A549 (cell line): ENCODE measurements at regions not wholly inside any gene's neighbourhood (a gene's known extent, or its start where the extent isn't known, plus 50 kb on each side); places are given as distances from the start of the nearest gene placed in this dataset.

Experiments
- ATAC-seq, 2 experiments: fragments of 200-7000 bp in 1 of 2; fragments of >200 bp in 1 of 2; cut with Nextera tagmentation in 1 of 2; cut with Tn5 transposase in 1 of 2; 3 replicates each; pipeline versions ENCODE4 v1.8.0 to v1.9.1; 2018 to 2020; ENCODE audit warnings: mild to moderate bottlenecking in 1 of 2, moderate library complexity in 1 of 2
- CTCF ChIA-PET: fragments of 300-600 bp; sonication (Branson Sonifier 250); formaldehyde crosslinking; extraction: SDS; loops from one replicate; lab custom pipeline; 2021; ENCODE audit warnings: antibody characterized with exemption, inconsistent platforms; lab: Yijun Ruan, JAX
- POLR2A ChIA-PET: fragments of 350-600 bp; formaldehyde crosslinking; extraction: SDS; loops from one replicate; lab custom pipeline; 2021; ENCODE audit warnings: antibody characterized with exemption, inconsistent platforms; lab: Yijun Ruan, JAX
- DNase-seq, 2 experiments: peaks; one replicate each; pipeline versions ENCODE4 v3.0.0 to v3.0.0-alpha.2; 2011 to 2016; ENCODE audit warnings: low read depth in 1 of 2, low spot score in 1 of 2
- FAIRE-seq: peaks from 2 replicates; lab custom pipeline; 2011; peaks lifted over from hg19 to GRCh38; lab: Jason Lieb, UNC
- H3K27ac ChIP-seq, 2 experiments: fragments of >200 bp; sonication (Bioruptor Twin); formaldehyde crosslinking; 3 replicates each; pipeline ENCODE4 v1.5.1; 2016 to 2017
- H3K4me1 ChIP-seq: fragments of >200 bp; sonication (Bioruptor Twin); formaldehyde crosslinking; 3 replicates; pipeline ENCODE4 v1.6.1; 2016
- H3K4me2 ChIP-seq: fragments of >200 bp; sonication (Bioruptor Twin); formaldehyde crosslinking; 3 replicates; pipeline ENCODE4 v1.6.1; 2016
- H3K4me3 ChIP-seq: fragments of >200 bp; sonication (Bioruptor Twin); formaldehyde crosslinking; 3 replicates; pipeline ENCODE4 v1.5.1; 2016
- H3K9me3 ChIP-seq: fragments of >200 bp; sonication (Bioruptor Twin); formaldehyde crosslinking; 3 replicates; pipeline ENCODE4 v1.6.1; 2016
- ATOH8 ChIP-seq: fragments of 250-450 bp; sonication (Bioruptor Pico); IDR thresholded peaks from 2 replicates; pipeline ENCODE4 v1.5.0; 2020; ENCODE audit warnings: low read depth, mild to moderate bottlenecking, moderate library complexity
- BHLHE40 ChIP-seq: IDR thresholded peaks from 2 replicates; pipeline ENCODE4 v1.6.1; 2012; ENCODE audit warnings: low read depth, low read length, inconsistent platforms
- CBX8 ChIP-seq: fragments of 200-600 bp; sonication (generic); IDR thresholded peaks from 2 replicates; pipeline ENCODE4 v1.6.1; 2016
- CEBPB ChIP-seq, 2 experiments: fragments of >200 bp in 1 of 2; sonication (Bioruptor Twin) in 1 of 2; formaldehyde crosslinking in 1 of 2; IDR thresholded peaks; 2 replicates each; pipeline ENCODE4 v1.6.1; 2012 to 2016
- CHD2 ChIP-seq: fragments of 150-350 bp; IDR thresholded peaks from 2 replicates; pipeline ENCODE4 v1.6.1; 2014; ENCODE audit warnings: low read length; ENCODE audit not compliant: partially characterized antibody
- EHMT2 ChIP-seq: fragments of 200-600 bp; sonication (generic); IDR thresholded peaks from 2 replicates; pipeline ENCODE4 v1.6.1; 2016; ENCODE audit warnings: antibody characterized with exemption, low read depth, mild to moderate bottlenecking, moderate library complexity
- FOSB ChIP-seq: fragments of 250-450 bp; sonication (Bioruptor Pico); IDR thresholded peaks from 2 replicates; pipeline ENCODE4 v1.5.0; 2020; ENCODE audit warnings: mild to moderate bottlenecking, moderate library complexity
- FOXS1 ChIP-seq: fragments of 250-450 bp; sonication (Bioruptor Pico); IDR thresholded peaks from 2 replicates; pipeline ENCODE4 v1.5.0; 2020; ENCODE audit warnings: mild to moderate bottlenecking, moderate library complexity
- GATA3 ChIP-seq: IDR thresholded peaks from 2 replicates; pipeline ENCODE4 v1.6.1; 2012; ENCODE audit warnings: borderline replicate concordance
- HDAC2 ChIP-seq: fragments of 200-600 bp; sonication (generic); IDR thresholded peaks from 2 replicates; pipeline ENCODE4 v1.6.1; 2016
- HES2 ChIP-seq: fragments of >200 bp; sonication (Bioruptor Twin); formaldehyde crosslinking; IDR thresholded peaks from 2 replicates; pipeline ENCODE4 v1.6.1; 2016
- HEYL ChIP-seq: fragments of 250-450 bp; sonication (Bioruptor Pico); IDR thresholded peaks from 2 replicates; pipeline ENCODE4 v1.8.0; 2021; ENCODE audit warnings: mild to moderate bottlenecking, moderate library complexity
- HMGXB4 ChIP-seq: fragments of 250-450 bp; sonication (Bioruptor Pico); IDR thresholded peaks from 2 replicates; pipeline ENCODE4 v1.5.0; 2021; ENCODE audit warnings: mild to moderate bottlenecking, moderate library complexity, borderline replicate concordance
- JUNB ChIP-seq: fragments of >200 bp; sonication (Bioruptor Twin); formaldehyde crosslinking; IDR thresholded peaks from 2 replicates; pipeline ENCODE4 v1.6.1; 2016
- MYC ChIP-seq: IDR thresholded peaks from 2 replicates; pipeline ENCODE4 v1.6.1; 2012; ENCODE audit warnings: mild to moderate bottlenecking, inconsistent platforms, low read length, improper control_type of control experiment, borderline replicate concordance
- PBX3 ChIP-seq: IDR thresholded peaks from 2 replicates; pipeline ENCODE4 v1.6.1; 2012
- POLR2A ChIP-seq: IDR thresholded peaks from 2 replicates; pipeline ENCODE4 v1.6.1; 2012; ENCODE audit warnings: mild to moderate bottlenecking, low read length
- POLR2AphosphoS2 ChIP-seq: conservative IDR thresholded peaks from 2 replicates; pipeline ENCODE4 v1.6.1; 2012; ENCODE audit warnings: low read length, improper control_type of control experiment, inconsistent platforms
- RAD21 ChIP-seq, 2 experiments: fragments of >200 bp in 1 of 2; sonication (Bioruptor Twin) in 1 of 2; formaldehyde crosslinking in 1 of 2; IDR thresholded peaks in 1 of 2; conservative IDR thresholded peaks in 1 of 2; 2 replicates in 1 of 2; 3 replicates in 1 of 2; pipeline ENCODE4 v1.6.1; 2012 to 2018; ENCODE audit warnings: inconsistent platforms in 1 of 2
- RCOR1 ChIP-seq: fragments of 150-350 bp; IDR thresholded peaks from 2 replicates; pipeline ENCODE4 v1.6.1; 2014; ENCODE audit warnings: antibody characterized with exemption, low read length, low read depth
- RFX5 ChIP-seq: fragments of 450-650 bp; IDR thresholded peaks from 2 replicates; pipeline ENCODE4 v1.7.1; 2014; ENCODE audit warnings: antibody characterized with exemption, mild to moderate bottlenecking, moderate library complexity
- SMC3 ChIP-seq: fragments of >200 bp; sonication (Bioruptor Twin); formaldehyde crosslinking; IDR thresholded peaks from 3 replicates; pipeline ENCODE4 v1.6.1; 2018; ENCODE audit warnings: inconsistent platforms
- TFCP2L1 ChIP-seq: fragments of 250-450 bp; sonication (Bioruptor Pico); IDR thresholded peaks from 2 replicates; pipeline ENCODE4 v1.5.0; 2021; ENCODE audit warnings: mild to moderate bottlenecking
- ZC3H11A ChIP-seq: fragments of 450-650 bp; IDR thresholded peaks from 2 replicates; pipeline ENCODE4 v1.6.1; 2014; ENCODE audit warnings: antibody characterized with exemption, mild to moderate bottlenecking
- ZFP36 ChIP-seq: fragments of 450-650 bp; IDR thresholded peaks from 2 replicates; pipeline ENCODE4 v1.6.1; 2014; ENCODE audit warnings: borderline replicate concordance; ENCODE audit not compliant: partially characterized antibody
- ZNF302 ChIP-seq: fragments of 250-450 bp; sonication (Bioruptor Pico); IDR thresholded peaks from 2 replicates; pipeline ENCODE4 v1.9.0; 2021; ENCODE audit warnings: inconsistent platforms, mild to moderate bottlenecking, moderate library complexity
- ZSCAN20 ChIP-seq: fragments of 250-450 bp; sonication (Bioruptor Pico); IDR thresholded peaks from 2 replicates; pipeline ENCODE4 v1.8.0; 2022; ENCODE audit warnings: mild to moderate bottlenecking, moderate library complexity
- WGBS: methylation state at CpG from one replicate; pipeline ENCODE4 v1.1.6; 2017; ENCODE audit errors: missing lambda C conversion rate; 5-methylcytosine and 5-hydroxymethylcytosine counted together
- TF ChIP-seq, protein P1 (sequence below): fragments of 450-650 bp; IDR thresholded peaks from 2 replicates; pipeline ENCODE4 v1.6.1; 2014; ENCODE audit warnings: antibody characterized with exemption
- TF ChIP-seq, protein P2 (sequence below): fragments of >200 bp; sonication (Bioruptor Twin); formaldehyde crosslinking; IDR thresholded peaks from 3 replicates; pipeline ENCODE4 v1.6.1; 2016
- TF ChIP-seq, protein P3 (sequence below): fragments of 150-350 bp; IDR thresholded peaks from 2 replicates; pipeline ENCODE4 v1.6.1; 2014; ENCODE audit warnings: low read depth, mild to moderate bottlenecking, low read length
- TF ChIP-seq, protein P4 (sequence below): IDR thresholded peaks from 2 replicates; pipeline ENCODE4 v1.6.1; 2012; ENCODE audit warnings: low read depth, borderline replicate concordance

DNA sequence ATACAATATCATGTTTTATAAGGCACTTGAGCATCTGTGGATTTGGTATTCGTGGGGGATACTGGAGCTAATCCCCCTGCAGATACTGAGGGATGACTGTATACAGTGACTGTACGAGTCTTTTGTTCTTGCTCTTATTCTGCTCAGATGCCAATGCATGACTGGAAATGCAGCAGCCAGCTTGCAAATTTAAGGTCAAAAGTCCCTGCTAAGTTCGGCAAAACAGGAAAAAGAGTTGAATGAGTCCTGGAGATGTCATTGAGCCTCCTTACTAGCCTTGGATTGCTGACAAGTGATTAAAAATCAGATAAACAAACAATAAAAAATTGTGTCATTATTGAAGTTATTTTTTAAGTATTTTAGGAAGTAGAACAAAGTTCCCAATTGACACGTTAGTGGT is 599.3 kb upstream of the IMPG1 start:
- no peak overlapping the region for H3K4me3 ChIP-seq
- H3K4me1 ChIP-seq: no peaks in the 10 kb centered on the region
- ATAC-seq: no peak
- no peak for DNase-seq
- POLR2A ChIA-PET: no interaction called here
- H3K9me3 ChIP-seq: no peaks in the 10 kb centered on the region
- 18% methylated on average over 4 of the region's 4 CpGs for WGBS
- H3K4me2 ChIP-seq: no peak overlapping the region
- no peak overlapping the region for H3K27ac ChIP-seq
- no peak for TF ChIP-seq ZNF302 (CRISPR knock-in tag)
- no peak for TF ChIP-seq FOSB (CRISPR knock-in tag)
- TF ChIP-seq BHLHE40: no peak
- TF ChIP-seq PBX3: no peak
- TF ChIP-seq GATA3: no peak
- no peak for TF ChIP-seq MYC
- TF ChIP-seq, protein P1, sequence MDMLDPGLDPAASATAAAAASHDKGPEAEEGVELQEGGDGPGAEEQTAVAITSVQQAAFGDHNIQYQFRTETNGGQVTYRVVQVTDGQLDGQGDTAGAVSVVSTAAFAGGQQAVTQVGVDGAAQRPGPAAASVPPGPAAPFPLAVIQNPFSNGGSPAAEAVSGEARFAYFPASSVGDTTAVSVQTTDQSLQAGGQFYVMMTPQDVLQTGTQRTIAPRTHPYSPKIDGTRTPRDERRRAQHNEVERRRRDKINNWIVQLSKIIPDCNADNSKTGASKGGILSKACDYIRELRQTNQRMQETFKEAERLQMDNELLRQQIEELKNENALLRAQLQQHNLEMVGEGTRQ: no peak
- no peak for TF ChIP-seq HEYL (CRISPR knock-in tag)
- no peak for TF ChIP-seq ATOH8 (CRISPR knock-in tag)
- no peak for TF ChIP-seq HDAC2
- no peak for TF ChIP-seq ZSCAN20
- TF ChIP-seq FOXS1 (CRISPR knock-in tag): no peak
- TF ChIP-seq, protein P2, sequence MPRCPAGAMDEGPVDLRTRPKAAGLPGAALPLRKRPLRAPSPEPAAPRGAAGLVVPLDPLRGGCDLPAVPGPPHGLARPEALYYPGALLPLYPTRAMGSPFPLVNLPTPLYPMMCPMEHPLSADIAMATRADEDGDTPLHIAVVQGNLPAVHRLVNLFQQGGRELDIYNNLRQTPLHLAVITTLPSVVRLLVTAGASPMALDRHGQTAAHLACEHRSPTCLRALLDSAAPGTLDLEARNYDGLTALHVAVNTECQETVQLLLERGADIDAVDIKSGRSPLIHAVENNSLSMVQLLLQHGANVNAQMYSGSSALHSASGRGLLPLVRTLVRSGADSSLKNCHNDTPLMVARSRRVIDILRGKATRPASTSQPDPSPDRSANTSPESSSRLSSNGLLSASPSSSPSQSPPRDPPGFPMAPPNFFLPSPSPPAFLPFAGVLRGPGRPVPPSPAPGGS: no peak
- TF ChIP-seq EHMT2: no peak
- no peak for TF ChIP-seq RCOR1
- TF ChIP-seq, protein P3, sequence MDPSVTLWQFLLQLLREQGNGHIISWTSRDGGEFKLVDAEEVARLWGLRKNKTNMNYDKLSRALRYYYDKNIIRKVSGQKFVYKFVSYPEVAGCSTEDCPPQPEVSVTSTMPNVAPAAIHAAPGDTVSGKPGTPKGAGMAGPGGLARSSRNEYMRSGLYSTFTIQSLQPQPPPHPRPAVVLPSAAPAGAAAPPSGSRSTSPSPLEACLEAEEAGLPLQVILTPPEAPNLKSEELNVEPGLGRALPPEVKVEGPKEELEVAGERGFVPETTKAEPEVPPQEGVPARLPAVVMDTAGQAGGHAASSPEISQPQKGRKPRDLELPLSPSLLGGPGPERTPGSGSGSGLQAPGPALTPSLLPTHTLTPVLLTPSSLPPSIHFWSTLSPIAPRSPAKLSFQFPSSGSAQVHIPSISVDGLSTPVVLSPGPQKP: no peak
- CTCF ChIA-PET: no interaction called here
- no peak for FAIRE-seq

DNA sequence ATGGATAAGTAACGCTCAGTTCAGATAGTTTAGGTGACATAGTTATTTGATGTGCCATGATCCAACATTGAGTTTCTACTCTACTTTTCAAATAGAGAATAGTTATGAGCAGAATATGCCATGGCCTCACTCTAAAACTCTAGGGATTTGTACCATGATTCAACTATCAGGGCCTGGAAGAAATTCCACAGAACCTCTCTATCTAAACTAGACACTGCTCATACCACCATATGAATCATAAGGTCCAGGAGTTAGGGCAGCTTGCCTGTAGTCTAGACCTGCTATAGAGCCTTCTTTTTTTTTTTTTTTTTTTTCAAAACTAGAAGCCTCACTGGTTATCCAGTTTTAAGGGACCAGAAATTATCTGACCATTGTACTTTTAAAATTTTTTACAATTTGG is 571.8 kb upstream of the IMPG1 start:
- TF ChIP-seq POLR2A: no peak
- no peak for TF ChIP-seq GATA3
- TF ChIP-seq, protein P4, sequence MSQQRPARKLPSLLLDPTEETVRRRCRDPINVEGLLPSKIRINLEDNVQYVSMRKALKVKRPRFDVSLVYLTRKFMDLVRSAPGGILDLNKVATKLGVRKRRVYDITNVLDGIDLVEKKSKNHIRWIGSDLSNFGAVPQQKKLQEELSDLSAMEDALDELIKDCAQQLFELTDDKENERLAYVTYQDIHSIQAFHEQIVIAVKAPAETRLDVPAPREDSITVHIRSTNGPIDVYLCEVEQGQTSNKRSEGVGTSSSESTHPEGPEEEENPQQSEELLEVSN: no peak
- TF ChIP-seq ZFP36: no peak
- no peak for TF ChIP-seq MYC
- no peak for TF ChIP-seq CEBPB (IDR thresholded peaks at IDR 0.05)
- no peak for TF ChIP-seq CHD2
- no peak for TF ChIP-seq HES2
- TF ChIP-seq POLR2AphosphoS2: no peak
- TF ChIP-seq SMC3: no peak
- TF ChIP-seq HEYL (CRISPR knock-in tag): no peak
- no peak for TF ChIP-seq CBX8
- no peak for TF ChIP-seq EHMT2
- TF ChIP-seq RFX5: no peak
- TF ChIP-seq RAD21 (conservative IDR thresholded peaks at IDR 0.05 in 1 of 2, IDR thresholded peaks at IDR 0.05 in 1 of 2): no peak
- TF ChIP-seq TFCP2L1 (CRISPR knock-in tag): no peak
- no peak for TF ChIP-seq ZC3H11A
- no peak for TF ChIP-seq JUNB
- TF ChIP-seq HMGXB4 (CRISPR knock-in tag): no peak
- Histone ChIP-seq H3K4me1 (no peaks in the 10 kb centered on the region), H3K4me2 (no peak overlapping the region), H3K27ac (no peak overlapping the region), H3K4me3 (no peak overlapping the region), H3K9me3 (no peaks in the 10 kb centered on the region)
- CTCF ChIA-PET: no interaction called here
- no peak for DNase-seq
- POLR2A ChIA-PET: no interaction called here
- no peak for FAIRE-seq
- ATAC-seq: no peak
- WGBS: 14% methylated on average over 1 of the region's 1 CpG
